Upper lobe of right lung (tissue), 1 donor: ENCODE measurements at regions not wholly inside any gene's neighbourhood (a gene's known extent, or its start where the extent isn't known, plus 50 kb on each side); places are given as distances from the start of the nearest gene placed in this dataset.

Experiments used
- ATAC-seq: fragments of 200-7000 bp; cut with Tn5 transposase; one replicate; pipeline ENCODE4 v1.9.1; 2020; ENCODE audit warnings: mild to moderate bottlenecking, moderate library complexity
- DNase-seq: peaks from one replicate; pipeline ENCODE4 v3.0.0-alpha.2; 2020
- H3K27ac ChIP-seq: fragments of 200-600 bp; one replicate; pipeline ENCODE4 v1.8.0; 2022
- H3K27me3 ChIP-seq: fragments of 200-600 bp; one replicate; pipeline ENCODE4 v1.8.0; 2022; ENCODE audit warnings: mild to moderate bottlenecking
- H3K36me3 ChIP-seq: fragments of 200-600 bp; one replicate; pipeline ENCODE4 v1.8.0; 2022
- H3K4me1 ChIP-seq: fragments of 200-600 bp; one replicate; pipeline ENCODE4 v1.8.0; 2022
- H3K4me3 ChIP-seq: fragments of 200-600 bp; one replicate; pipeline ENCODE4 v1.8.0; 2022; ENCODE audit warnings: mild to moderate bottlenecking
- H3K9me3 ChIP-seq: fragments of 200-600 bp; one replicate; pipeline ENCODE4 v1.8.0; 2022
- CTCF ChIP-seq: fragments of 200-600 bp; IDR thresholded peaks from one replicate; pipeline ENCODE4 v1.8.0; 2022; ENCODE audit warnings: antibody characterized with exemption
- intact Hi-C: fragments of 100-400 bp; cut with DNase I; formaldehyde crosslinking; loops from one replicate; pipeline ENCODE4 v1.11.0; 2022
- donor health status: DM: no; HTN: yes; CAD: no; lungs with severe emphysema.

DNA sequence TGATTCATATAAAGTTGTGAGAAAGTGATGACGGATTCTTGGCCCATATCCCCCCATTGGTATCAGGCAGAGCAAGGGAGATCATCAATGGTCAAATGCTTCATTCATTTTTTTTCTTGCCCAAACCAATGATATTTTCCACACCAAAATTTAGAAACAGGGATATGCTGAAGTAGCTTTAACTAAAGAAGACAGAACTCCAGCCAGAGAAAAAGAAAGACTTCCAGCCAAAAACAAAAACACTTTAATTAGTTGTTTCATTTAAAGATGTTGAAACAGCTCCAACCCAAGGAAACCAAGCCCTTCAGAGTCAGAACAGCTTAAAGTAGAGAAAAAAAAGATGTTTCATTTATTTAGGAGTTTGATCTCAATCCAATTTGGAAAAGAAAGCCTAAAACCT is 358.9 kb upstream of the NBEA start:
- ATAC-seq (no peak), DNase-seq (no peak)
- Histone ChIP-seq H3K4me1 (no peaks in the 10 kb centered on the region), H3K4me3 (no peak overlapping the region), H3K27me3 (no peaks in the 10 kb centered on the region), H3K36me3 (no peaks in the 10 kb centered on the region), H3K27ac (no peak overlapping the region), H3K9me3 (no peaks in the 10 kb centered on the region)
- intact Hi-C loops = no loop called here
- no peak for TF ChIP-seq CTCF

GRCh38 chr13:34587576-34587975 is 354.5 kb upstream of the NBEA start:
- no peak for ATAC-seq

DNA sequence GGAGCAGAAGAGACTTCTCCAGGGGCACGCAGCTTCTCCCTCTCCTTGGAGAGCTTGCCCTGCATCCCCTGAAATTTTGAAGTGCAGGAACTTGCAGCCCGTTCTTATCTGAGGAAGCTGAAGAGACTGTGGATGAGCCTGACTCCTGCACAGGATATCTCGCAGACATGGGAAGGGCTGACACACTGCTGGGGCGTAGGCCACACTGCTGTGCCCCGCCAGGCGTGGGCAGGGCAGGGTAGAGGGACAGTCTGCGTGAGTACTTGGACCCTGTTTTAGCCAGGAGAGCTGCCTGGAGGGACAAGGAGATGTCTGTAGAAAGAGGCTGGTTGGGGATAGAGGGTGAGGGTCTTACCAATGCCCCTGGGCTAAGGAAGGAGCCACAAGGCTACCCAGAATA is 353.7 kb upstream of the NBEA start:
- no peaks in the 10 kb centered on the region for H3K27me3 ChIP-seq
- no peaks in the 10 kb centered on the region for H3K36me3 ChIP-seq
- H3K4me1 ChIP-seq = no peaks in the 10 kb centered on the region
- ATAC-seq = no peak
- no peak for TF ChIP-seq CTCF
- no peak overlapping the region for H3K27ac ChIP-seq
- no peaks in the 10 kb centered on the region for H3K9me3 ChIP-seq
- intact Hi-C loops = no loop called here
- DNase-seq = no peak
- H3K4me3 ChIP-seq = no peak overlapping the region

More at GRCh38 chr13:34587576-34587975, 354.5 kb upstream of the NBEA start:
- H3K9me3 ChIP-seq = no peaks in the 10 kb centered on the region
- H3K4me1 ChIP-seq = no peaks in the 10 kb centered on the region
- H3K27me3 ChIP-seq = no peaks in the 10 kb centered on the region
- no peak for TF ChIP-seq CTCF
- no peak overlapping the region for H3K27ac ChIP-seq
- no peak overlapping the region for H3K4me3 ChIP-seq
- intact Hi-C loops = no loop called here
- H3K36me3 ChIP-seq = no peaks in the 10 kb centered on the region
- no peak for DNase-seq

DNA sequence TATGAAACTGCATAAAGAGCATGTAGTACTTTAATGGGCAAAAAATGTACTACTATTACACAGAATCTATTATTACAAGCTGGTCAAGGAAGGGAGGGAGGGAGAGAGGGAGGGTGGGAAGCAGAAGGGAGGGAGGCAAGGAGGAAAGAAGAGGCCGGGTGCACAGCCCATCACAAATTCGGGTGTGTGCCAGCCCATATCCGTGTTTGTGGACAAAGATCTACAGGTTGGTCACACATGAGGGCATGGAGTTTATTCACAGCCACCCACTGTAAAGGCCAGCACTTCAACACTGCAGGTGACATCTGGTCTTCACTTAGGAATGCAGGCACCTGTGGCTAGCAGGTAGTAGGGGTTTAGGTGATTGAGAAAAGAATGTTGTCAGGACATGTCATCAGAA is 352.5 kb upstream of the NBEA start:
- intact Hi-C loops = no loop called here

GRCh38 chr13:34591129-34591528 is 350.9 kb upstream of the NBEA start:
- no peak for TF ChIP-seq CTCF
- intact Hi-C loops = no loop called here
- H3K4me1 ChIP-seq = no peaks in the 10 kb centered on the region
- H3K4me3 ChIP-seq = no peak overlapping the region
- no peaks in the 10 kb centered on the region for H3K27me3 ChIP-seq
- DNase-seq (no peak), ATAC-seq (no peak)
- H3K36me3 ChIP-seq = no peaks in the 10 kb centered on the region
- no peak overlapping the region for H3K27ac ChIP-seq
- no peaks in the 10 kb centered on the region for H3K9me3 ChIP-seq

More for the DNA sequence above, 352.5 kb upstream of the NBEA start:
- Histone ChIP-seq H3K4me3 (no peak overlapping the region), H3K27me3 (no peaks in the 10 kb centered on the region), H3K4me1 (no peaks in the 10 kb centered on the region), H3K36me3 (no peaks in the 10 kb centered on the region), H3K27ac (no peak overlapping the region), H3K9me3 (no peaks in the 10 kb centered on the region)
- DNase-seq = no peak
- TF ChIP-seq CTCF = no peak
- ATAC-seq = no peak

- Histone ChIP-seq H3K27ac (no peak overlapping the region), H3K4me3 (no peak overlapping the region), H3K9me3 (peaks cover 3% of the 10 kb centered on the region), H3K36me3 (no peaks in the 10 kb centered on the region), H3K4me1 (no peaks in the 10 kb centered on the region), H3K27me3 (no peaks in the 10 kb centered on the region)
- DNase-seq (no peak), ATAC-seq (no peak)
- no peak for TF ChIP-seq CTCF
- intact Hi-C loops = no loop called here
Measured at GRCh38 chr13:34591900-34592529, 350.1 kb upstream of the NBEA start.
